ENCODE measurements at regions not wholly inside any gene's neighbourhood (a gene's known extent, or its start where the extent isn't known, plus 50 kb on each side); places are given as distances from the start of the nearest gene placed in this dataset.

GRCh38 chr4:32417113-32417704 is 1697.0 kb downstream of the PCDH7 start:
- Histone ChIP-seq H3K4me3 (ENCODE audit: low read depth in 2 of 2, low read length in 2 of 2) (no peak overlapping the region), H3K27ac (ENCODE audit: low read length) (no peak overlapping the region), H3K27me3 (ENCODE audit: control insufficient read depth, insufficient read depth, low read length) (no peaks in the 10 kb centered on the region), H3K9me3 (ENCODE audit: control insufficient read depth, insufficient read depth, low read depth, low read length) (no peaks in the 10 kb centered on the region), H3K4me1 (ENCODE audit: control insufficient read depth, insufficient read depth, low read length) (no peaks in the 10 kb centered on the region), H3K36me3 (ENCODE audit: control insufficient read depth, insufficient read depth, low read length) (no peaks in the 10 kb centered on the region)
- in situ Hi-C loops (cut with HindIII; ENCODE audit: low pct_unique_long_range_greater_than_20kb, low sequenced_read_pairs), result no loop called here
- intact Hi-C loops (cut with micrococcal nuclease; ENCODE audit: unreplicated experiment), result no loop called here
- ChIA-PET POLR2A (no interaction called here), CTCF (no interaction called here)
- ATAC-seq, result no peak
- DNase-seq (ENCODE audit: low read depth, low spot score), result no peak
- TF ChIP-seq CTCF (IDR thresholded peaks at IDR 0.05), result no peak
- no peak for TF ChIP-seq POLR2AphosphoS5 (IDR thresholded peaks at IDR 0.05; ENCODE audit: low read depth, low read length)
- no peak for TF ChIP-seq SIN3A (IDR thresholded peaks at IDR 0.05; ENCODE audit: borderline replicate concordance, insufficient read depth, low read depth, low read length)
- no peak for TF ChIP-seq REST (IDR thresholded peaks at IDR 0.05; ENCODE audit: insufficient read depth in 1 of 2, low read depth in 2 of 2, low read length in 1 of 2)
- TF ChIP-seq TCF7L2 (IDR thresholded peaks at IDR 0.05; ENCODE audit: low read depth, low read length), result no peak
- BruUV-seq (replicated peaks), result no TSS peak

- in situ Hi-C loops (cut with HindIII; ENCODE audit: low pct_unique_long_range_greater_than_20kb, low sequenced_read_pairs), result no loop called here
- ChIA-PET POLR2A (no interaction called here), CTCF (interaction anchor here (0.5 kb wide), 1 partner anchor 748 kb away, joined by 5 read pairs; no protein-coding TSS in a partner anchor)
- Histone ChIP-seq H3K36me3 (ENCODE audit: control insufficient read depth, insufficient read depth, low read length) (no peaks in the 10 kb centered on the region), H3K27ac (ENCODE audit: low read length) (no peak overlapping the region), H3K4me3 (ENCODE audit: low read depth in 2 of 2, low read length in 2 of 2) (no peak overlapping the region), H3K9me3 (ENCODE audit: control insufficient read depth, insufficient read depth, low read depth, low read length) (no peaks in the 10 kb centered on the region), H3K4me1 (ENCODE audit: control insufficient read depth, insufficient read depth, low read length) (no peaks in the 10 kb centered on the region), H3K27me3 (ENCODE audit: control insufficient read depth, insufficient read depth, low read length) (no peaks in the 10 kb centered on the region)
- ATAC-seq (no peak), DNase-seq (ENCODE audit: low read depth, low spot score) (no peak)
- TF ChIP-seq SIN3A (IDR thresholded peaks at IDR 0.05; ENCODE audit: borderline replicate concordance, insufficient read depth, low read depth, low read length) (no peak), REST (IDR thresholded peaks at IDR 0.05; ENCODE audit: insufficient read depth in 1 of 2, low read depth in 2 of 2, low read length in 1 of 2) (no peak), CTCF (IDR thresholded peaks at IDR 0.05) (no peak)
- BruUV-seq (replicated peaks), result no TSS peak
- intact Hi-C loops (cut with micrococcal nuclease; ENCODE audit: unreplicated experiment), result no loop called here
Observed at GRCh38 chr4:32423267-32423666, 1703.1 kb downstream of the PCDH7 start.

Measured in Panc1 (cell line).